HEK293T (cell line): ENCODE measurements at regions not wholly inside any gene's neighbourhood (a gene's known extent, or its start where the extent isn't known, plus 50 kb on each side); places are given as distances from the start of the nearest gene placed in this dataset.

Experiments
- CTCF ChIA-PET: fragments of 350-600 bp; formaldehyde crosslinking; extraction: SDS; loops from one replicate; lab custom pipeline; 2021; ENCODE audit warnings: antibody characterized with exemption, inconsistent platforms; lab: Yijun Ruan, JAX
- POLR2A ChIA-PET: fragments of 350-600 bp; formaldehyde crosslinking; extraction: SDS; loops from one replicate; lab custom pipeline; 2020; ENCODE audit warnings: antibody characterized with exemption, inconsistent platforms; lab: Yijun Ruan, JAX
- DNase-seq: peaks from one replicate; pipeline ENCODE4 v3.0.0; 2012; ENCODE audit warnings: mixed read lengths; ENCODE audit errors: extremely low spot score
- ARNT ChIP-seq: fragments of 450-650 bp; IDR thresholded peaks from 2 replicates; pipeline ENCODE4 v1.6.1; 2017; ENCODE audit warnings: mild to moderate bottlenecking
- BHLHE40 ChIP-seq: fragments of 450-650 bp; IDR thresholded peaks from 2 replicates; pipeline ENCODE4 v1.6.1; 2016; ENCODE audit warnings: mild to moderate bottlenecking, moderate library complexity, borderline replicate concordance
- CTBP1 ChIP-seq: fragments of 450-650 bp; IDR thresholded peaks from 2 replicates; pipeline ENCODE4 v1.6.1; 2016; ENCODE audit warnings: borderline replicate concordance
- ELF4 ChIP-seq: fragments of 450-650 bp; IDR thresholded peaks from 2 replicates; pipeline ENCODE4 v1.6.1; 2017; ENCODE audit warnings: antibody characterized with exemption
- FOXA1 ChIP-seq: fragments of 450-650 bp; IDR thresholded peaks from 2 replicates; pipeline ENCODE4 v1.6.1; 2016; ENCODE audit warnings: mild to moderate bottlenecking
- FOXK2 ChIP-seq: fragments of 450-650 bp; IDR thresholded peaks from 2 replicates; pipeline ENCODE4 v1.6.1; 2016; ENCODE audit warnings: mild to moderate bottlenecking
- FOXM1 ChIP-seq: fragments of 450-650 bp; IDR thresholded peaks from 2 replicates; pipeline ENCODE4 v1.6.1; 2017; ENCODE audit warnings: mild to moderate bottlenecking, borderline replicate concordance
- HDGF ChIP-seq: fragments of 450-650 bp; IDR thresholded peaks from 2 replicates; pipeline ENCODE4 v1.6.1; 2017; ENCODE audit warnings: antibody characterized with exemption, borderline replicate concordance
- L3MBTL2 ChIP-seq: fragments of 450-650 bp; conservative IDR thresholded peaks from 2 replicates; pipeline ENCODE4 v1.6.1; 2016; ENCODE audit warnings: mild to moderate bottlenecking
- LEF1 ChIP-seq: fragments of 450-650 bp; IDR thresholded peaks from 2 replicates; pipeline ENCODE4 v1.6.1; 2017; ENCODE audit warnings: mild to moderate bottlenecking, borderline replicate concordance
- NFRKB ChIP-seq: fragments of 450-650 bp; IDR thresholded peaks from 2 replicates; pipeline ENCODE4 v1.6.1; 2016; ENCODE audit warnings: mild to moderate bottlenecking, moderate library complexity
- PKNOX1 ChIP-seq: fragments of 450-650 bp; IDR thresholded peaks from 2 replicates; pipeline ENCODE4 v1.6.1; 2016
- SP1 ChIP-seq: fragments of 450-650 bp; IDR thresholded peaks from 2 replicates; pipeline ENCODE4 v1.6.1; 2017
- SUZ12 ChIP-seq: fragments of 450-650 bp; IDR thresholded peaks from 2 replicates; pipeline ENCODE4 v1.6.1; 2016; ENCODE audit warnings: mild to moderate bottlenecking
- TARDBP ChIP-seq: fragments of 450-650 bp; IDR thresholded peaks from 2 replicates; pipeline ENCODE4 v1.6.1; 2016
- ZNF384 ChIP-seq: fragments of 450-650 bp; IDR thresholded peaks from 2 replicates; pipeline ENCODE4 v1.6.1; 2016

GRCh38 chr22:49663311-49663711 lies 164.4 kb downstream of the BRD1 start:
- TF ChIP-seq ZNF384, result no peak
- TF ChIP-seq FOXK2, result no peak
- TF ChIP-seq SP1, result no peak
- no peak for TF ChIP-seq TARDBP
- no peak for TF ChIP-seq PKNOX1
- no peak for TF ChIP-seq NFRKB
- no peak for TF ChIP-seq ARNT
- no peak for TF ChIP-seq LEF1
- no peak for TF ChIP-seq HDGF
- no peak for TF ChIP-seq FOXA1
- DNase-seq, result no peak
- ChIA-PET CTCF (no interaction called here), POLR2A (no interaction called here)

GRCh38 chr22:49662681-49663080 lies 165.0 kb downstream of the BRD1 start:
- POLR2A ChIA-PET, result no interaction called here
- CTCF ChIA-PET, result no interaction called here
- DNase-seq, result no peak
- TF ChIP-seq ARNT (no peak), LEF1 (no peak), ZNF384 (no peak), L3MBTL2 (no peak), BHLHE40 (no peak), HDGF (no peak), FOXA1 (no peak), CTBP1 (no peak), FOXK2 (no peak), NFRKB (no peak), ELF4 (no peak), PKNOX1 (no peak), TARDBP (no peak), FOXM1 (no peak), SUZ12 (no peak), SP1 (no peak)

- POLR2A ChIA-PET, result no interaction called here
- no peak for TF ChIP-seq SUZ12
- no peak for TF ChIP-seq FOXM1
- no peak for DNase-seq
- CTCF ChIA-PET, result no interaction called here
Observed at GRCh38 chr22:49660794-49661781, 166.6 kb downstream of the BRD1 start.

- TF ChIP-seq FOXM1 (no peak), SUZ12 (no peak), HDGF (no peak), ZNF384 (no peak), FOXA1 (no peak), TARDBP (no peak), BHLHE40 (no peak)
- DNase-seq, result no peak
- CTCF ChIA-PET, result no interaction called here
- POLR2A ChIA-PET, result no interaction called here
Observed at GRCh38 chr22:49660321-49660720, 167.4 kb downstream of the BRD1 start.

GRCh38 chr22:49659924-49660315 lies 167.8 kb downstream of the BRD1 start:
- DNase-seq, result no peak
- POLR2A ChIA-PET, result no interaction called here
- TF ChIP-seq TARDBP, result no peak
- TF ChIP-seq PKNOX1, result no peak
- no peak for TF ChIP-seq BHLHE40
- TF ChIP-seq LEF1, result no peak
- TF ChIP-seq CTBP1, result no peak
- TF ChIP-seq ELF4, result no peak
- TF ChIP-seq FOXK2, result no peak
- no peak for TF ChIP-seq L3MBTL2
- TF ChIP-seq HDGF, result no peak
- no peak for TF ChIP-seq SUZ12
- TF ChIP-seq ARNT, result no peak
- TF ChIP-seq FOXM1, result no peak
- no peak for TF ChIP-seq SP1
- no peak for TF ChIP-seq ZNF384
- TF ChIP-seq NFRKB, result no peak
- no peak for TF ChIP-seq FOXA1
- CTCF ChIA-PET, result no interaction called here

- TF ChIP-seq SP1 (no peak), L3MBTL2 (no peak), ARNT (no peak), CTBP1 (no peak), ELF4 (no peak), FOXA1 (no peak), PKNOX1 (no peak), TARDBP (no peak), HDGF (no peak), BHLHE40 (no peak), SUZ12 (no peak)
- POLR2A ChIA-PET, result no interaction called here
- CTCF ChIA-PET, result no interaction called here
- no peak for DNase-seq
Observed at GRCh38 chr22:49659281-49659923, 168.3 kb downstream of the BRD1 start.
